ENCODE measurements at regions not wholly inside any gene's neighbourhood (a gene's known extent, or its start where the extent isn't known, plus 50 kb on each side); places are given as distances from the start of the nearest gene placed in this dataset.
"Not testable (repeated sequence)": the region's sequence is repeated elsewhere in the genome, so short reads cannot be mapped to it uniquely, and the experiment has no call there.

GRCh38 chr4:138374947-138375346, 132.8 kb upstream of the SLC7A11 start:
- Histone ChIP-seq H3K27ac (no peak overlapping the region), H3K9me3 (no peaks in the 10 kb centered on the region), H3K27me3 (no peaks in the 10 kb centered on the region), H3K4me3 (no peak overlapping the region), H3K36me3 (no peaks in the 10 kb centered on the region), H3K4me1 (no peaks in the 10 kb centered on the region)
- no peak for DNase-seq
- intact Hi-C loops (cut with DNase I; ENCODE audit: low total_unique reads), result no loop called here
- TF ChIP-seq POLR2A (IDR thresholded peaks at IDR 0.05) (no peak), CTCF (IDR thresholded peaks at IDR 0.05) (no peak)

GRCh38 chr4:138367942-138368341, 125.8 kb upstream of the SLC7A11 start:
- Histone ChIP-seq H3K4me3 (no peak overlapping the region), H3K4me1 (no peaks in the 10 kb centered on the region), H3K9me3 (no peaks in the 10 kb centered on the region), H3K36me3 (no peaks in the 10 kb centered on the region), H3K27ac (no peak overlapping the region), H3K27me3 (no peaks in the 10 kb centered on the region)
- intact Hi-C loops (cut with DNase I; ENCODE audit: low total_unique reads), result no loop called here
- no peak for TF ChIP-seq CTCF (IDR thresholded peaks at IDR 0.05)
- no peak for TF ChIP-seq POLR2A (IDR thresholded peaks at IDR 0.05)
- no peak for DNase-seq

GRCh38 chr4:138352446-138352845, 110.3 kb upstream of the SLC7A11 start:
- H3K4me3 ChIP-seq; intact Hi-C loops (cut with DNase I; ENCODE audit: low total_unique reads); H3K36me3 ChIP-seq; DNase-seq; H3K4me1 ChIP-seq; H3K27me3 ChIP-seq; H3K9me3 ChIP-seq; H3K27ac ChIP-seq: not testable (repeated sequence)

- TF ChIP-seq POLR2A (IDR thresholded peaks at IDR 0.05) (no peak), CTCF (IDR thresholded peaks at IDR 0.05) (no peak)
- intact Hi-C loops (cut with DNase I; ENCODE audit: low total_unique reads), result no loop called here
- H3K9me3 ChIP-seq, result no peaks in the 10 kb centered on the region
Measured at GRCh38 chr4:138348055-138348454, 105.9 kb upstream of the SLC7A11 start.

GRCh38 chr4:138347561-138347960, 105.4 kb upstream of the SLC7A11 start:
- intact Hi-C loops (cut with DNase I; ENCODE audit: low total_unique reads), result no loop called here
- H3K36me3 ChIP-seq, result no peaks in the 10 kb centered on the region
- H3K27ac ChIP-seq, result no peak overlapping the region
- H3K27me3 ChIP-seq, result no peaks in the 10 kb centered on the region
- DNase-seq, result no peak
- TF ChIP-seq CTCF (IDR thresholded peaks at IDR 0.05), result no peak
- no peak for TF ChIP-seq POLR2A (IDR thresholded peaks at IDR 0.05)
- no peaks in the 10 kb centered on the region for H3K9me3 ChIP-seq
- H3K4me3 ChIP-seq, result no peak overlapping the region
- no peaks in the 10 kb centered on the region for H3K4me1 ChIP-seq

More at GRCh38 chr4:138348055-138348454, 105.9 kb upstream of the SLC7A11 start:
- DNase-seq, result no peak
- Histone ChIP-seq H3K4me3 (no peak overlapping the region), H3K27me3 (no peaks in the 10 kb centered on the region), H3K4me1 (no peaks in the 10 kb centered on the region), H3K36me3 (no peaks in the 10 kb centered on the region), H3K27ac (no peak overlapping the region)

GRCh38 chr4:138344851-138345250, 102.7 kb upstream of the SLC7A11 start:
- H3K27me3 ChIP-seq, result no peaks in the 10 kb centered on the region
- no peak for TF ChIP-seq CTCF (IDR thresholded peaks at IDR 0.05)
- no peak for TF ChIP-seq POLR2A (IDR thresholded peaks at IDR 0.05)
- no peak overlapping the region for H3K4me3 ChIP-seq
- H3K4me1 ChIP-seq, result no peaks in the 10 kb centered on the region
- intact Hi-C loops (cut with DNase I; ENCODE audit: low total_unique reads), result no loop called here
- no peak overlapping the region for H3K27ac ChIP-seq
- DNase-seq, result no peak
- H3K36me3 ChIP-seq, result no peaks in the 10 kb centered on the region
- no peaks in the 10 kb centered on the region for H3K9me3 ChIP-seq

Data from uterus (tissue), 3 donors.